H1 (cell line): ENCODE measurements at regions not wholly inside any gene's neighbourhood (a gene's known extent, or its start where the extent isn't known, plus 50 kb on each side); places are given as distances from the start of the nearest gene placed in this dataset.

Experiments used
- CTCF ChIA-PET: fragments of 300-600 bp; sonication (Branson Sonifier 250); formaldehyde crosslinking; loops from one replicate; lab custom pipeline; 2021; ENCODE audit not compliant: partially characterized antibody; lab: Charles Lee
- POLR2A ChIA-PET: fragments of 300-600 bp; sonication (Branson Sonifier 250); formaldehyde crosslinking; loops from one replicate; lab custom pipeline; 2021; ENCODE audit warnings: inconsistent platforms; ENCODE audit not compliant: partially characterized antibody; lab: Charles Lee
- DNase-seq, 2 experiments: peaks; one replicate each; pipeline versions ENCODE4 v3.0.0 to v3.0.0-alpha.2; 2010 to 2022; ENCODE audit warnings: low spot score in 2 of 2, low read depth in 1 of 2, mixed read lengths in 1 of 2
- FAIRE-seq: peaks from 2 replicates; lab custom pipeline; 2011; peaks lifted over from hg19 to GRCh38; lab: Jason Lieb, UNC
- H2AFZ ChIP-seq: 2 replicates; pipeline ENCODE4 v1.8.1; 2012; ENCODE audit warnings: low read length, inconsistent platforms
- H2AK5ac ChIP-seq: 2 replicates; pipeline ENCODE4 v1.6.1; 2013; ENCODE audit warnings: low read depth, low read length
- H2BK120ac ChIP-seq: replicated peaks from 2 replicates; pipeline ENCODE3; 2013; ENCODE audit warnings: low read depth, low read length, inconsistent platforms
- H2BK12ac ChIP-seq: 2 replicates; pipeline ENCODE4 v1.6.1; 2013; ENCODE audit warnings: low read depth, low read length
- H2BK15ac ChIP-seq: 2 replicates; pipeline ENCODE4 v1.6.1; 2013; ENCODE audit warnings: low read length
- H2BK20ac ChIP-seq: 2 replicates; pipeline ENCODE4 v1.6.1; 2013; ENCODE audit warnings: low read length
- H2BK5ac ChIP-seq: 2 replicates; pipeline ENCODE4 v1.6.1; 2013; ENCODE audit warnings: low read depth, low read length
- H3K14ac ChIP-seq: 2 replicates; pipeline ENCODE4 v1.6.1; 2013; ENCODE audit warnings: inconsistent platforms; ENCODE audit not compliant: insufficient read length
- H3K18ac ChIP-seq: 2 replicates; pipeline ENCODE4 v1.6.1; 2013; ENCODE audit warnings: low read length; ENCODE audit errors: extremely low read depth
- H3K23ac ChIP-seq: 2 replicates; pipeline ENCODE4 v1.6.1; 2013; ENCODE audit warnings: inconsistent platforms; ENCODE audit not compliant: insufficient read length
- H3K23me2 ChIP-seq: 2 replicates; pipeline ENCODE4 v1.6.1; 2013; ENCODE audit warnings: low read depth, low read length
- H3K27ac ChIP-seq: 2 replicates; pipeline ENCODE4 v1.6.1; 2011; ENCODE audit warnings: low read depth, low read length, inconsistent platforms
- H3K27me3 ChIP-seq, 4 experiments: replicated peaks in 1 of 4; 1 replicate in 1 of 4; 2 replicates in 3 of 4; pipeline versions ENCODE4 v1.6.1 to v1.8.1; 2011 to 2013; ENCODE audit warnings: low read length in 3 of 4, mild to moderate bottlenecking in 3 of 4, inconsistent platforms in 2 of 4, mixed read lengths in 2 of 4, moderate library complexity in 1 of 4; ENCODE audit not compliant: control insufficient read depth in 3 of 4, insufficient read depth in 3 of 4; ENCODE audit errors: extremely low read depth in 1 of 4
- H3K36me3 ChIP-seq, 4 experiments: 2 replicates each; pipeline versions ENCODE4 v1.6.1 to v1.8.1; 2011 to 2013; ENCODE audit warnings: mild to moderate bottlenecking in 4 of 4, low read length in 3 of 4, moderate library complexity in 2 of 4, control low read depth in 1 of 4, inconsistent platforms in 1 of 4; ENCODE audit not compliant: insufficient read depth in 4 of 4, control insufficient read depth in 2 of 4
- H3K4ac ChIP-seq: replicated peaks from 2 replicates; pipeline ENCODE3; 2013; ENCODE audit warnings: low read length, low read depth, mixed read lengths, inconsistent platforms; ENCODE audit not compliant: insufficient read length
- H3K4me1 ChIP-seq, 4 experiments: replicated peaks in 1 of 4; 1 replicate in 1 of 4; 2 replicates in 3 of 4; pipeline versions ENCODE4 v1.6.1 to v1.8.1; 2011 to 2013; ENCODE audit warnings: low read length in 3 of 4, inconsistent platforms in 2 of 4, mixed read lengths in 1 of 4; ENCODE audit not compliant: insufficient read depth in 4 of 4, control insufficient read depth in 3 of 4
- H3K4me2 ChIP-seq, 2 experiments: 2 replicates each; pipeline versions ENCODE4 v1.6.1 to v1.8.1; 2011 to 2013; ENCODE audit warnings: low read depth in 2 of 2, low read length in 2 of 2, control low read depth in 1 of 2, inconsistent platforms in 1 of 2, mild to moderate bottlenecking in 1 of 2; ENCODE audit not compliant: insufficient read depth in 1 of 2
- H3K4me3 ChIP-seq, 4 experiments: fragments of 200-600, 300-600 bp in 1 of 4; sonication (generic), shearing (Covaris generic), sonication (Bioruptor Twin) in 1 of 4; 2 replicates each; pipeline versions ENCODE4 v1.5.1 to v1.8.1; 2011 to 2016; ENCODE audit warnings: low read length in 4 of 4, low read depth in 3 of 4, control low read depth in 2 of 4, inconsistent platforms in 2 of 4, mild to moderate bottlenecking in 2 of 4, mixed read lengths in 1 of 4, moderate library complexity in 1 of 4; ENCODE audit not compliant: insufficient read depth in 2 of 4; ENCODE audit errors: extremely low read depth in 1 of 4
- H3K56ac ChIP-seq: replicated peaks from 2 replicates; pipeline ENCODE3; 2013; ENCODE audit warnings: low read depth, mild to moderate bottlenecking, mixed read lengths, low read length, inconsistent platforms; ENCODE audit not compliant: insufficient read length
- H3K79me1 ChIP-seq: 2 replicates; pipeline ENCODE4 v1.6.1; 2013; ENCODE audit warnings: low read depth, low read length, control low read depth
- H3K79me2 ChIP-seq, 2 experiments: 2 replicates each; pipeline versions ENCODE4 v1.6.1 to v1.8.1; 2012 to 2013; ENCODE audit warnings: low read length in 2 of 2, mild to moderate bottlenecking in 2 of 2, inconsistent platforms in 1 of 2; ENCODE audit not compliant: insufficient read depth in 2 of 2, control insufficient read depth in 1 of 2
- H3K9ac ChIP-seq, 4 experiments: replicated peaks in 1 of 4; 1 replicate in 1 of 4; 2 replicates in 3 of 4; pipeline versions ENCODE4 v1.6.1 to v1.8.1; 2011 to 2013; ENCODE audit warnings: low read depth in 3 of 4, low read length in 3 of 4, control low read depth in 2 of 4, mild to moderate bottlenecking in 2 of 4, moderate library complexity in 2 of 4, inconsistent platforms in 1 of 4; ENCODE audit errors: extremely low read depth in 1 of 4
- H3K9me3 ChIP-seq, 2 experiments: 2 replicates each; pipeline versions ENCODE4 v1.6.1 to v1.8.1; 2012 to 2013; ENCODE audit warnings: mild to moderate bottlenecking in 2 of 2, moderate library complexity in 2 of 2, control low read depth in 1 of 2, inconsistent platforms in 1 of 2, low read depth in 1 of 2, low read length in 1 of 2, mixed read lengths in 1 of 2; ENCODE audit not compliant: insufficient read depth in 2 of 2
- H4K20me1 ChIP-seq, 2 experiments: replicated peaks in 1 of 2; 2 replicates each; pipeline versions ENCODE3 to v1.8.1; 2011 to 2013; ENCODE audit warnings: inconsistent platforms in 2 of 2, low read length in 2 of 2, mild to moderate bottlenecking in 1 of 2; ENCODE audit not compliant: insufficient read depth in 2 of 2, control insufficient read depth in 1 of 2
- H4K5ac ChIP-seq: 2 replicates; pipeline ENCODE4 v1.6.1; 2013; ENCODE audit warnings: low read length, low read depth, mixed read lengths, inconsistent platforms; ENCODE audit not compliant: insufficient read length
- H4K8ac ChIP-seq: 2 replicates; pipeline ENCODE4 v1.8.0; 2013; ENCODE audit warnings: mild to moderate bottlenecking, moderate library complexity, low read length, inconsistent platforms; ENCODE audit not compliant: insufficient read depth; ENCODE audit errors: extremely low read depth
- H4K91ac ChIP-seq: replicated peaks from 2 replicates; pipeline ENCODE3; 2013; ENCODE audit warnings: low read length, mixed read lengths, inconsistent platforms; ENCODE audit not compliant: insufficient read length
- CBX8 ChIP-seq: fragments of 300-800, 300-1000 bp; sonication (generic); IDR thresholded peaks from 2 replicates; pipeline ENCODE4 v1.7.1; 2016; ENCODE audit warnings: low read depth, low read length, borderline replicate concordance
- CHD2 ChIP-seq: IDR thresholded peaks from 2 replicates; pipeline ENCODE4 v1.6.1; 2012; ENCODE audit warnings: low read length, improper control_type of control experiment
- POLR2A ChIP-seq, 2 experiments: IDR thresholded peaks; 1 replicate in 1 of 2; 2 replicates in 1 of 2; pipeline ENCODE4 v1.6.1; 2011; ENCODE audit warnings: low read depth in 2 of 2, low read length in 2 of 2, mild to moderate bottlenecking in 2 of 2; ENCODE audit errors: control extremely low read depth in 1 of 2
- RXRA ChIP-seq: IDR thresholded peaks from 2 replicates; pipeline ENCODE4 v1.6.1; 2011; ENCODE audit warnings: low read depth, mild to moderate bottlenecking, low read length, moderate library complexity; ENCODE audit not compliant: insufficient read depth
- TBP ChIP-seq: IDR thresholded peaks from 2 replicates; pipeline ENCODE4 v1.6.1; 2011; ENCODE audit warnings: low read depth, low read length, improper control_type of control experiment
- TEAD4 ChIP-seq: IDR thresholded peaks from 2 replicates; pipeline ENCODE4 v1.6.1; 2012; ENCODE audit warnings: low read depth, low read length, inconsistent platforms, mixed read lengths
- WGBS, 2 experiments: shearing (Covaris generic) in 1 of 2; methylation state at CpG; one replicate each; pipeline versions ENCODE4 v1.1.6 to v1.1.7; 2013 to 2015; ENCODE audit warnings: low lambda C conversion rate in 2 of 2, mixed read lengths in 2 of 2, inconsistent platforms in 1 of 2, low coverage in 1 of 2, missing lambda C conversion rate in 1 of 2; ENCODE audit not compliant: insufficient replicate concordance in 2 of 2, insufficient coverage in 1 of 2, insufficient read length in 1 of 2; ENCODE audit errors: extremely low coverage in 1 of 2, missing lambda C conversion rate in 1 of 2; 5-methylcytosine and 5-hydroxymethylcytosine counted together
- TF ChIP-seq, protein P1 (sequence below): IDR thresholded peaks from 2 replicates; pipeline ENCODE4 v1.6.1; 2011; ENCODE audit warnings: low read length, improper control_type of control experiment
- TF ChIP-seq, protein P2 (sequence below), 3 experiments: IDR thresholded peaks; 1 replicate in 2 of 3; 2 replicates in 1 of 3; pipeline versions ENCODE4 v1.5.1 to v1.6.1; 2011; ENCODE audit warnings: low read length in 3 of 3, mild to moderate bottlenecking in 3 of 3, inconsistent platforms in 2 of 3, low read depth in 1 of 3, moderate library complexity in 1 of 3; ENCODE audit not compliant: insufficient read depth in 1 of 3; ENCODE audit errors: control extremely low read depth in 1 of 3

DNA sequence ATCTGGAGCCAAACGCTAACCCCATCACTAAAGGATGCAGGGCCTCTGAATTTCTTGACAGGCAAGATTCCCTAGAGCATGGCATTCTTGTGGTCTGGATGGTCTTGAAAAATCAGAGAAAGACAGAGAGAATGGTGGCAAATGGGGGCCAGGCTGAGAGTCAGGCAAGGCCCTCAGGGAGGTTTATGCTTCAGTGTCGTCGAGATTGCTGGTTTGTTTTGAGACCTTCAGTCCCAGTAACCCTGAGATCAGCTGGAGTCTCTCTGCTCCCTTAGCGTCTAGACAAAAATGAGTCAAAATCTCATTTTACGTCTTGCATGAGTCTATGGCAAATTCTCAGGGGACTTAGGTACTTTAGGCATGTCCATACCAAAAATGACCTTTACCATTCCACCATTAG, 539.3 kb downstream of the SOX6 start:
- no peak overlapping the region for H3K4me3 ChIP-seq
- DNase-seq, result no peak
- WGBS, 2 experiments, result 85% methylated on average over 5 of the region's 5 CpGs; no CpG with 5 or more reads in 1 of the 2 experiments
- no peaks in the 10 kb centered on the region for H3K4me1 ChIP-seq
- no peak overlapping the region for H3K27ac ChIP-seq
- H2BK20ac ChIP-seq, result no peak overlapping the region
- no peaks in the 10 kb centered on the region for H3K9me3 ChIP-seq
- H3K79me1 ChIP-seq, result no peaks in the 10 kb centered on the region
- no peak overlapping the region for H2AK5ac ChIP-seq
- no peak overlapping the region for H3K4me2 ChIP-seq
- no peak overlapping the region for H3K14ac ChIP-seq
- H3K36me3 ChIP-seq, result no peaks in the 10 kb centered on the region
- no peak overlapping the region for H2BK12ac ChIP-seq
- no peak overlapping the region for H2BK15ac ChIP-seq
- no peak overlapping the region for H4K8ac ChIP-seq
- H3K56ac ChIP-seq, result no peak overlapping the region
- no peak for FAIRE-seq
- no peak overlapping the region for H3K18ac ChIP-seq
- H2BK120ac ChIP-seq, result no peak overlapping the region
- H2AFZ ChIP-seq, result no peak overlapping the region
- H3K27me3 ChIP-seq, result peaks cover 0 to 1% (median 0%) of the 10 kb centered on the region in 4 experiments; a peak in 1 of 7 replicates
- TF ChIP-seq, protein P1, sequence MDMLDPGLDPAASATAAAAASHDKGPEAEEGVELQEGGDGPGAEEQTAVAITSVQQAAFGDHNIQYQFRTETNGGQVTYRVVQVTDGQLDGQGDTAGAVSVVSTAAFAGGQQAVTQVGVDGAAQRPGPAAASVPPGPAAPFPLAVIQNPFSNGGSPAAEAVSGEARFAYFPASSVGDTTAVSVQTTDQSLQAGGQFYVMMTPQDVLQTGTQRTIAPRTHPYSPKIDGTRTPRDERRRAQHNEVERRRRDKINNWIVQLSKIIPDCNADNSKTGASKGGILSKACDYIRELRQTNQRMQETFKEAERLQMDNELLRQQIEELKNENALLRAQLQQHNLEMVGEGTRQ, result no peak
- TF ChIP-seq POLR2A (IDR thresholded peaks at IDR 0.05; ENCODE audit: control extremely low read depth in 1 of 2, low read depth in 2 of 2, low read length in 2 of 2) (no peak), TEAD4 (no peak), CHD2 (no peak), RXRA (no peak), CBX8 (no peak), TBP (no peak)
- TF ChIP-seq, protein P2, sequence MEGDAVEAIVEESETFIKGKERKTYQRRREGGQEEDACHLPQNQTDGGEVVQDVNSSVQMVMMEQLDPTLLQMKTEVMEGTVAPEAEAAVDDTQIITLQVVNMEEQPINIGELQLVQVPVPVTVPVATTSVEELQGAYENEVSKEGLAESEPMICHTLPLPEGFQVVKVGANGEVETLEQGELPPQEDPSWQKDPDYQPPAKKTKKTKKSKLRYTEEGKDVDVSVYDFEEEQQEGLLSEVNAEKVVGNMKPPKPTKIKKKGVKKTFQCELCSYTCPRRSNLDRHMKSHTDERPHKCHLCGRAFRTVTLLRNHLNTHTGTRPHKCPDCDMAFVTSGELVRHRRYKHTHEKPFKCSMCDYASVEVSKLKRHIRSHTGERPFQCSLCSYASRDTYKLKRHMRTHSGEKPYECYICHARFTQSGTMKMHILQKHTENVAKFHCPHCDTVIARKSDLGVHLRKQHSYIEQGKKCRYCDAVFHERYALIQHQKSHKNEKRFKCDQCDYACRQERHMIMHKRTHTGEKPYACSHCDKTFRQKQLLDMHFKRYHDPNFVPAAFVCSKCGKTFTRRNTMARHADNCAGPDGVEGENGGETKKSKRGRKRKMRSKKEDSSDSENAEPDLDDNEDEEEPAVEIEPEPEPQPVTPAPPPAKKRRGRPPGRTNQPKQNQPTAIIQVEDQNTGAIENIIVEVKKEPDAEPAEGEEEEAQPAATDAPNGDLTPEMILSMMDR (IDR thresholded peaks at IDR 0.05; ENCODE audit: control extremely low read depth in 1 of 3, insufficient read depth in 1 of 3, low read depth in 1 of 3, low read length in 3 of 3), result no peak
- H4K20me1 ChIP-seq, result no peaks in the 10 kb centered on the region
- ChIA-PET POLR2A (no interaction called here), CTCF (interaction anchor here (0.9 to 3.3 kb wide), 5 partner anchors 10 to 168 kb away, joined by 3 to 18 read pairs (median 5); no protein-coding TSS in a partner anchor)
- no peak overlapping the region for H3K9ac ChIP-seq
- H3K23me2 ChIP-seq, result no peaks in the 10 kb centered on the region
- no peaks in the 10 kb centered on the region for H3K79me2 ChIP-seq
- H3K23ac ChIP-seq, result no peak overlapping the region
- H2BK5ac ChIP-seq, result no peak overlapping the region
- H4K91ac ChIP-seq, result no peak overlapping the region
- no peak overlapping the region for H4K5ac ChIP-seq
- no peak overlapping the region for H3K4ac ChIP-seq
